Neural cell (in vitro differentiated cells): ENCODE measurements at regions not wholly inside any gene's neighbourhood (a gene's known extent, or its start where the extent isn't known, plus 50 kb on each side); places are given as distances from the start of the nearest gene placed in this dataset.

Experiments used
- H2AFZ ChIP-seq: fragments of 200-600, 300-800 bp; sonication (generic), shearing (Covaris generic); 2 replicates; pipeline ENCODE4 v1.6.0; 2014; ENCODE audit warnings: low read depth, mild to moderate bottlenecking, antibody characterized with exemption, low read length, moderate library complexity
- H3F3A ChIP-seq: fragments of 200-600 bp; shearing (Covaris generic); 2 replicates; pipeline ENCODE4 v1.6.1; 2016; ENCODE audit warnings: mild to moderate bottlenecking, moderate library complexity, mixed read lengths, antibody characterized with exemption, low read length; ENCODE audit not compliant: insufficient read depth, poor library complexity, severe bottlenecking
- H3K27ac ChIP-seq: fragments of 200-600, 300-800 bp; sonication (generic), shearing (Covaris generic); 2 replicates; pipeline ENCODE4 v1.5.1; 2014; ENCODE audit warnings: mild to moderate bottlenecking, low read length, moderate library complexity
- H3K27me3 ChIP-seq: fragments of 300-800, 200-600 bp; sonication (generic), shearing (Covaris generic); 2 replicates; pipeline ENCODE4 v1.6.0; 2014; ENCODE audit warnings: mild to moderate bottlenecking, low read depth, low read length, moderate library complexity; ENCODE audit not compliant: insufficient read depth
- H3K36me3 ChIP-seq: fragments of 300-800, 200-600 bp; sonication (generic), shearing (Covaris generic); 2 replicates; pipeline ENCODE4 v1.5.1; 2014; ENCODE audit warnings: mild to moderate bottlenecking, antibody characterized with exemption, low read length, moderate library complexity; ENCODE audit not compliant: insufficient read depth
- H3K4me2 ChIP-seq: fragments of 300-800, 200-600 bp; sonication (generic), shearing (Covaris generic); 2 replicates; pipeline ENCODE4 v1.6.0; 2014; ENCODE audit warnings: mild to moderate bottlenecking, low read length
- H3K4me3 ChIP-seq: fragments of 300-800, 200-600 bp; sonication (generic), shearing (Covaris generic); 2 replicates; pipeline ENCODE4 v1.5.1; 2014; ENCODE audit warnings: mild to moderate bottlenecking, low read length, moderate library complexity
- H3K79me2 ChIP-seq: fragments of 200-600 bp; shearing (Covaris generic); replicated peaks from 2 replicates; pipeline ENCODE4 v1.6.0; 2014; ENCODE audit warnings: mild to moderate bottlenecking, low read length, moderate library complexity; ENCODE audit not compliant: insufficient read depth
- H3K9ac ChIP-seq: fragments of 300-800, 200-600 bp; sonication (generic), shearing (Covaris generic); 2 replicates; pipeline ENCODE4 v1.6.1; 2016; ENCODE audit warnings: mild to moderate bottlenecking, low read length, mixed read lengths
- H3K9me2 ChIP-seq: fragments of 200-600 bp; shearing (Covaris generic); 2 replicates; pipeline ENCODE4 v1.6.1; 2016; ENCODE audit warnings: mild to moderate bottlenecking, low read length, mixed read lengths; ENCODE audit not compliant: insufficient read depth
- H3K9me3 ChIP-seq: fragments of 200-600, 300-800 bp; sonication (generic), shearing (Covaris generic); 2 replicates; pipeline ENCODE4 v1.6.1; 2016; ENCODE audit warnings: mild to moderate bottlenecking, mixed run types, low read length, moderate library complexity, mixed read lengths
- H4K20me1 ChIP-seq: fragments of 200-600 bp; shearing (Covaris generic); 2 replicates; pipeline ENCODE4 v1.6.1; 2016; ENCODE audit warnings: mild to moderate bottlenecking, mixed run types; ENCODE audit not compliant: insufficient read depth
- CTCF ChIP-seq: fragments of 450-650 bp; IDR thresholded peaks from 2 replicates; pipeline ENCODE4 v1.5.1; 2014; ENCODE audit warnings: antibody characterized with exemption, mild to moderate bottlenecking, moderate library complexity; ENCODE audit not compliant: poor library complexity, severe bottlenecking
- EP300 ChIP-seq: fragments of 450-650 bp; conservative IDR thresholded peaks from 2 replicates; pipeline ENCODE4 v1.6.1; 2014; ENCODE audit warnings: antibody characterized with exemption, mild to moderate bottlenecking, moderate library complexity; ENCODE audit not compliant: poor library complexity, severe bottlenecking
- EZH2 ChIP-seq: fragments of 200-600, 300-800 bp; shearing (Covaris generic), sonication (generic); IDR thresholded peaks from 2 replicates; pipeline ENCODE4 v1.6.1; 2014; ENCODE audit warnings: antibody characterized with exemption, low read length, borderline replicate concordance, mild to moderate bottlenecking; ENCODE audit not compliant: insufficient read depth, poor library complexity, severe bottlenecking
- MXI1 ChIP-seq: fragments of 450-650 bp; conservative IDR thresholded peaks from 2 replicates; pipeline ENCODE4 v1.6.1; 2014; ENCODE audit warnings: antibody characterized with exemption, mild to moderate bottlenecking; ENCODE audit not compliant: poor library complexity, severe bottlenecking
- POLR2AphosphoS5 ChIP-seq: IDR thresholded peaks from 2 replicates; pipeline ENCODE4 v1.6.1; 2012
- RAD21 ChIP-seq: fragments of 450-650 bp; conservative IDR thresholded peaks from 2 replicates; pipeline ENCODE4 v1.6.1; 2014; ENCODE audit warnings: antibody characterized with exemption, mild to moderate bottlenecking, moderate library complexity
- SMC3 ChIP-seq: fragments of 450-650 bp; conservative IDR thresholded peaks from 2 replicates; pipeline ENCODE4 v1.6.1; 2014; ENCODE audit warnings: antibody characterized with exemption, mild to moderate bottlenecking, moderate library complexity; ENCODE audit not compliant: poor library complexity
- TAF1 ChIP-seq: IDR thresholded peaks from 2 replicates; pipeline ENCODE4 v1.6.1; 2012; ENCODE audit warnings: low read depth
- TF ChIP-seq, protein P1 (sequence below): IDR thresholded peaks from 2 replicates; pipeline ENCODE4 v1.6.1; 2012; ENCODE audit warnings: borderline replicate concordance

GRCh38 chr6:14063756-14064155, 53.8 kb upstream of the CD83 start:
- H3K4me3 ChIP-seq, result no peak overlapping the region
- no peaks in the 10 kb centered on the region for H3K27me3 ChIP-seq
- H3K27ac ChIP-seq, result no peak overlapping the region
- no peak overlapping the region for H3K4me2 ChIP-seq
- no peak overlapping the region for H2AFZ ChIP-seq
- H4K20me1 ChIP-seq, result no peaks in the 10 kb centered on the region
- H3K9me2 ChIP-seq, result no peaks in the 10 kb centered on the region
- TF ChIP-seq EP300, result no peak
- TF ChIP-seq CTCF, result no peak
- TF ChIP-seq, protein P1, sequence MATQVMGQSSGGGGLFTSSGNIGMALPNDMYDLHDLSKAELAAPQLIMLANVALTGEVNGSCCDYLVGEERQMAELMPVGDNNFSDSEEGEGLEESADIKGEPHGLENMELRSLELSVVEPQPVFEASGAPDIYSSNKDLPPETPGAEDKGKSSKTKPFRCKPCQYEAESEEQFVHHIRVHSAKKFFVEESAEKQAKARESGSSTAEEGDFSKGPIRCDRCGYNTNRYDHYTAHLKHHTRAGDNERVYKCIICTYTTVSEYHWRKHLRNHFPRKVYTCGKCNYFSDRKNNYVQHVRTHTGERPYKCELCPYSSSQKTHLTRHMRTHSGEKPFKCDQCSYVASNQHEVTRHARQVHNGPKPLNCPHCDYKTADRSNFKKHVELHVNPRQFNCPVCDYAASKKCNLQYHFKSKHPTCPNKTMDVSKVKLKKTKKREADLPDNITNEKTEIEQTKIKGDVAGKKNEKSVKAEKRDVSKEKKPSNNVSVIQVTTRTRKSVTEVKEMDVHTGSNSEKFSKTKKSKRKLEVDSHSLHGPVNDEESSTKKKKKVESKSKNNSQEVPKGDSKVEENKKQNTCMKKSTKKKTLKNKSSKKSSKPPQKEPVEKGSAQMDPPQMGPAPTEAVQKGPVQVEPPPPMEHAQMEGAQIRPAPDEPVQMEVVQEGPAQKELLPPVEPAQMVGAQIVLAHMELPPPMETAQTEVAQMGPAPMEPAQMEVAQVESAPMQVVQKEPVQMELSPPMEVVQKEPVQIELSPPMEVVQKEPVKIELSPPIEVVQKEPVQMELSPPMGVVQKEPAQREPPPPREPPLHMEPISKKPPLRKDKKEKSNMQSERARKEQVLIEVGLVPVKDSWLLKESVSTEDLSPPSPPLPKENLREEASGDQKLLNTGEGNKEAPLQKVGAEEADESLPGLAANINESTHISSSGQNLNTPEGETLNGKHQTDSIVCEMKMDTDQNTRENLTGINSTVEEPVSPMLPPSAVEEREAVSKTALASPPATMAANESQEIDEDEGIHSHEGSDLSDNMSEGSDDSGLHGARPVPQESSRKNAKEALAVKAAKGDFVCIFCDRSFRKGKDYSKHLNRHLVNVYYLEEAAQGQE, result no peak
- TF ChIP-seq POLR2AphosphoS5, result no peak
- no peak for TF ChIP-seq TAF1
- no peak for TF ChIP-seq RAD21
- no peak for TF ChIP-seq MXI1
- TF ChIP-seq EZH2, result no peak
- no peaks in the 10 kb centered on the region for H3F3A ChIP-seq
- H3K9ac ChIP-seq, result no peak overlapping the region
- no peaks in the 10 kb centered on the region for H3K79me2 ChIP-seq
- no peaks in the 10 kb centered on the region for H3K9me3 ChIP-seq
- no peaks in the 10 kb centered on the region for H3K36me3 ChIP-seq

DNA sequence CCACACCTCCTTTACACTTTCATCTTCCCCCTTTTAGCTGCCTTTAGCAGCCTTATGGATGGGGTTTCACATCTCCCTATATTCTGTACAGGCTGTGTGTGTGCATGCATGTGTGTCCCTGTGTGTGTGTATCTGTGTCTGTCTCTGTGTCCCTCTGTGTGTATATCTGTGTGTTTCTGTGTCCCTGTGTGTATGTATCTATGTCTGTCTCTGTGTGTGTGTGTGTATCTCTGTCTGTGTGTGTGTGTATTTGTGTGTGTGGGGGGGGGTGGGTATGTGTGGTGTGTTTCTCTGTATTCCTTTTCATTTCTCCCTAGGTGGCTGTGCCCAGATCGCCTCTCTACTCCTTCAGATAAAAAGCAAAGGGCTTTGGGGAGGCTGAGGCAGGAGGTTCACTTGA, 52.2 kb upstream of the CD83 start:
- H3K79me2 ChIP-seq, result no peaks in the 10 kb centered on the region
- no peak overlapping the region for H2AFZ ChIP-seq
- TF ChIP-seq EP300, result no peak
- no peak for TF ChIP-seq EZH2
- TF ChIP-seq, protein P1, result no peak
- TF ChIP-seq RAD21, result no peak
- no peak for TF ChIP-seq CTCF
- no peak for TF ChIP-seq MXI1
- TF ChIP-seq SMC3, result no peak
- no peak for TF ChIP-seq TAF1
- no peak for TF ChIP-seq POLR2AphosphoS5
- H3K9me3 ChIP-seq, result no peaks in the 10 kb centered on the region
- no peaks in the 10 kb centered on the region for H3K36me3 ChIP-seq
- H3K27ac ChIP-seq, result no peak overlapping the region
- no peak overlapping the region for H3K4me3 ChIP-seq
- no peaks in the 10 kb centered on the region for H3K27me3 ChIP-seq
- no peak overlapping the region for H3K4me2 ChIP-seq
- no peaks in the 10 kb centered on the region for H3F3A ChIP-seq
- no peaks in the 10 kb centered on the region for H4K20me1 ChIP-seq
- H3K9ac ChIP-seq, result no peak overlapping the region
- no peaks in the 10 kb centered on the region for H3K9me2 ChIP-seq
